Testis (tissue), 2 donors: ENCODE measurements at regions not wholly inside any gene's neighbourhood (a gene's known extent, or its start where the extent isn't known, plus 50 kb on each side); places are given as distances from the start of the nearest gene placed in this dataset.

Source experiments
- POLR2A ChIP-seq: fragments of 450-650 bp; IDR thresholded peaks from one replicate; pipeline ENCODE4 v1.6.1; 2017; ENCODE audit warnings: antibody characterized with exemption, mild to moderate bottlenecking, moderate library complexity
- TF ChIP-seq, protein P1 (sequence below), 3 experiments: fragments of 450-650 bp in 2 of 3; fragments of 200-600 bp in 1 of 3; sonication (generic) in 1 of 3; IDR thresholded peaks; one replicate each; pipeline ENCODE4 v1.5.1; 2016 to 2019; ENCODE audit warnings: antibody characterized with exemption in 3 of 3, mild to moderate bottlenecking in 2 of 3, moderate library complexity in 1 of 3

DNA sequence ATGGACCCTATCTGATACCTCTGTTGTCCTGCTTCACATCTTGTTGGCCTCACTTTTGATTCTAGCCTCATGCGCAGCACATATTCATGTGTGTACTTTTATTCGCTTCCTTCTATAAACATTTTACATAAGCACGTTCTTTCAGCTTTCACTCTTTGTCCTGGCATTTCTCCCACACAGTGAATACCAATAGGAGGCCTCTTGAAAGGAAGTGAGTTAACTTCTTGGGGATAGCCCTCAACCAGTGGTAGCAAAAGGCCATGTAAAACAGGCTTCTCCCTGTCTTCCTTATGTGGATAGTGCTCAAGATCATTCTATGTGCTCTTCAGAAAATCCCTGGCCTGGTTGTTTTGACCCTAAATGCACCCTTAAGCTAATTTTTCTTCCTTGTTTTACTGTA, 633.9 kb upstream of the MBL2 start:
- TF ChIP-seq POLR2A = no peak
- TF ChIP-seq, protein P1, sequence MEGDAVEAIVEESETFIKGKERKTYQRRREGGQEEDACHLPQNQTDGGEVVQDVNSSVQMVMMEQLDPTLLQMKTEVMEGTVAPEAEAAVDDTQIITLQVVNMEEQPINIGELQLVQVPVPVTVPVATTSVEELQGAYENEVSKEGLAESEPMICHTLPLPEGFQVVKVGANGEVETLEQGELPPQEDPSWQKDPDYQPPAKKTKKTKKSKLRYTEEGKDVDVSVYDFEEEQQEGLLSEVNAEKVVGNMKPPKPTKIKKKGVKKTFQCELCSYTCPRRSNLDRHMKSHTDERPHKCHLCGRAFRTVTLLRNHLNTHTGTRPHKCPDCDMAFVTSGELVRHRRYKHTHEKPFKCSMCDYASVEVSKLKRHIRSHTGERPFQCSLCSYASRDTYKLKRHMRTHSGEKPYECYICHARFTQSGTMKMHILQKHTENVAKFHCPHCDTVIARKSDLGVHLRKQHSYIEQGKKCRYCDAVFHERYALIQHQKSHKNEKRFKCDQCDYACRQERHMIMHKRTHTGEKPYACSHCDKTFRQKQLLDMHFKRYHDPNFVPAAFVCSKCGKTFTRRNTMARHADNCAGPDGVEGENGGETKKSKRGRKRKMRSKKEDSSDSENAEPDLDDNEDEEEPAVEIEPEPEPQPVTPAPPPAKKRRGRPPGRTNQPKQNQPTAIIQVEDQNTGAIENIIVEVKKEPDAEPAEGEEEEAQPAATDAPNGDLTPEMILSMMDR (IDR thresholded peaks at IDR 0.05) = no peak
